ENCODE measurements at regions not wholly inside any gene's neighbourhood (a gene's known extent, or its start where the extent isn't known, plus 50 kb on each side); places are given as distances from the start of the nearest gene placed in this dataset.
A peak's percentile ranks its signal among the peaks of the same experiment; 100 is the strongest.

- TF ChIP-seq EZH2 (IDR thresholded peaks at IDR 0.05; ENCODE audit: low read depth) (no peak), CTCF (conservative IDR thresholded peaks at IDR 0.05) (no peak)
- POLR2A ChIA-PET (ENCODE audit: unreplicated experiment) = no interaction called here
- Histone ChIP-seq H3K4me2 (no peak overlapping the region), H3K4me3 (no peak overlapping the region), H3K4me1 (replicated peaks; ENCODE audit: insufficient read depth) (no peaks in the 10 kb centered on the region), H3K9me3 (ENCODE audit: insufficient read depth, low read depth) (0 out of 2 replicates have a peak, but pooled peaks cover 4% of the 10 kb centered on the region), H3K27me3 (ENCODE audit: insufficient read depth, low read depth) (no peaks in the 10 kb centered on the region), H4K20me1 (ENCODE audit: insufficient read depth) (no peaks in the 10 kb centered on the region), H3K27ac (no peak overlapping the region), H3K79me2 (ENCODE audit: low read depth) (no peaks in the 10 kb centered on the region), H2AFZ (peak overlapping the region; percentile 19; the same call in 1 of the 2 replicates), H3F3A (ENCODE audit: insufficient read depth, low read depth) (no peaks in the 10 kb centered on the region), H3K9me2 (ENCODE audit: insufficient read depth) (no peaks in the 10 kb centered on the region), H3K36me3 (ENCODE audit: low read depth) (no peaks in the 10 kb centered on the region)
- CTCF ChIA-PET = interaction anchor here (0.6 kb wide), 1 partner anchor 750 kb away, joined by 3 read pairs; no protein-coding TSS in a partner anchor
- no peak for DNase-seq
- intact Hi-C loops (cut with micrococcal nuclease; ENCODE audit: unreplicated experiment) = no loop called here
- no TSS peak for BruUV-seq (replicated peaks)
Measured at GRCh38 chr3:178257491-178257890, 278.7 kb upstream of the KCNMB2 start.

GRCh38 chr3:178258121-178258520 lies 278.1 kb upstream of the KCNMB2 start:
- BruUV-seq (replicated peaks) = no TSS peak
- Histone ChIP-seq H3K27ac (no peak overlapping the region), H3K36me3 (ENCODE audit: low read depth) (no peaks in the 10 kb centered on the region), H3K4me1 (replicated peaks; ENCODE audit: insufficient read depth) (no peaks in the 10 kb centered on the region), H4K20me1 (ENCODE audit: insufficient read depth) (no peaks in the 10 kb centered on the region), H3F3A (ENCODE audit: insufficient read depth, low read depth) (no peaks in the 10 kb centered on the region), H3K9me2 (ENCODE audit: insufficient read depth) (no peaks in the 10 kb centered on the region), H3K4me3 (no peak overlapping the region), H3K4me2 (no peak overlapping the region), H3K79me2 (ENCODE audit: low read depth) (no peaks in the 10 kb centered on the region), H3K9me3 (ENCODE audit: insufficient read depth, low read depth) (0 out of 2 replicates have a peak, but pooled peaks cover 4% of the 10 kb centered on the region), H2AFZ (no peak overlapping the region), H3K27me3 (ENCODE audit: insufficient read depth, low read depth) (no peaks in the 10 kb centered on the region)
- POLR2A ChIA-PET (ENCODE audit: unreplicated experiment) = no interaction called here
- TF ChIP-seq CTCF (conservative IDR thresholded peaks at IDR 0.05) (no peak), EZH2 (IDR thresholded peaks at IDR 0.05; ENCODE audit: low read depth) (no peak)
- no peak for DNase-seq
- CTCF ChIA-PET = interaction anchor here (0.6 kb wide), 1 partner anchor 750 kb away, joined by 3 read pairs; no protein-coding TSS in a partner anchor
- intact Hi-C loops (cut with micrococcal nuclease; ENCODE audit: unreplicated experiment) = no loop called here

- no peak for TF ChIP-seq EZH2 (IDR thresholded peaks at IDR 0.05; ENCODE audit: low read depth)
- no peak for TF ChIP-seq CTCF (conservative IDR thresholded peaks at IDR 0.05)
- Histone ChIP-seq H4K20me1 (ENCODE audit: insufficient read depth) (no peaks in the 10 kb centered on the region), H3K27me3 (ENCODE audit: insufficient read depth, low read depth) (no peaks in the 10 kb centered on the region), H3K79me2 (ENCODE audit: low read depth) (no peaks in the 10 kb centered on the region), H3K36me3 (ENCODE audit: low read depth) (no peaks in the 10 kb centered on the region), H3K4me1 (replicated peaks; ENCODE audit: insufficient read depth) (no peaks in the 10 kb centered on the region), H3F3A (ENCODE audit: insufficient read depth, low read depth) (no peaks in the 10 kb centered on the region), H3K4me2 (no peak overlapping the region), H2AFZ (no peak overlapping the region), H3K27ac (no peak overlapping the region), H3K9me2 (ENCODE audit: insufficient read depth) (no peaks in the 10 kb centered on the region), H3K9me3 (ENCODE audit: insufficient read depth, low read depth) (0 out of 2 replicates have a peak, but pooled peaks cover 4% of the 10 kb centered on the region), H3K4me3 (no peak overlapping the region)
- ChIA-PET CTCF (no interaction called here), POLR2A (ENCODE audit: unreplicated experiment) (no interaction called here)
- no peak for DNase-seq
- BruUV-seq (replicated peaks) = no TSS peak
- intact Hi-C loops (cut with micrococcal nuclease; ENCODE audit: unreplicated experiment) = no loop called here
Measured at GRCh38 chr3:178259703-178260102, 276.5 kb upstream of the KCNMB2 start.

All from PC-9 (cell line).